DOHH2 (cell line): ENCODE measurements at regions not wholly inside any gene's neighbourhood (a gene's known extent, or its start where the extent isn't known, plus 50 kb on each side); places are given as distances from the start of the nearest gene placed in this dataset.

ENCODE experiments used
- H3F3A ChIP-seq: fragments of 200-600 bp; sonication (generic), shearing (Covaris generic); 2 replicates; pipeline ENCODE4 v1.6.0; 2016; ENCODE audit warnings: antibody characterized with exemption, mild to moderate bottlenecking; ENCODE audit not compliant: control insufficient read depth, insufficient read depth
- H3K27ac ChIP-seq: fragments of 200-600 bp; sonication (generic); 2 replicates; pipeline ENCODE4 v1.5.1; 2014; ENCODE audit warnings: low read depth, mild to moderate bottlenecking, low read length, moderate library complexity
- H3K27me3 ChIP-seq: fragments of 200-600 bp; sonication (generic); 2 replicates; pipeline ENCODE4 v1.6.1; 2014; ENCODE audit warnings: mild to moderate bottlenecking, low read length, mixed read lengths; ENCODE audit not compliant: control insufficient read depth
- H3K36me3 ChIP-seq: fragments of 200-600 bp; sonication (generic); 2 replicates; pipeline ENCODE4 v1.6.1; 2014; ENCODE audit warnings: mild to moderate bottlenecking, low read length, moderate library complexity, mixed read lengths; ENCODE audit not compliant: control insufficient read depth
- H3K4me1 ChIP-seq: fragments of 200-600 bp; sonication (generic); 2 replicates; pipeline ENCODE4 v1.6.1; 2014; ENCODE audit warnings: mild to moderate bottlenecking, low read length, mixed read lengths; ENCODE audit not compliant: control insufficient read depth
- H3K4me2 ChIP-seq: fragments of 200-600 bp; sonication (generic); 2 replicates; pipeline ENCODE4 v1.6.0; 2014; ENCODE audit warnings: mild to moderate bottlenecking, low read length, moderate library complexity
- H3K4me3 ChIP-seq: fragments of 200-600 bp; sonication (generic); 2 replicates; pipeline ENCODE4 v1.5.1; 2014; ENCODE audit warnings: mild to moderate bottlenecking, low read length, mixed read lengths
- H3K79me2 ChIP-seq: fragments of 200-600 bp; sonication (generic); 2 replicates; pipeline ENCODE4 v1.6.1; 2014; ENCODE audit warnings: mild to moderate bottlenecking, low read length, mixed read lengths; ENCODE audit not compliant: control insufficient read depth
- H3K9me2 ChIP-seq: fragments of 200-600 bp; sonication (generic); replicated peaks from 2 replicates; pipeline ENCODE4 v1.6.1; 2014; ENCODE audit warnings: mild to moderate bottlenecking, low read length, mixed read lengths; ENCODE audit not compliant: control insufficient read depth
- H3K9me3 ChIP-seq: fragments of 200-600 bp; sonication (generic); 2 replicates; pipeline ENCODE4 v1.6.1; 2014; ENCODE audit warnings: antibody characterized with exemption, low read length, mixed read lengths; ENCODE audit not compliant: control insufficient read depth, insufficient read depth
- H4K20me1 ChIP-seq: fragments of 200-600 bp; sonication (generic); 2 replicates; pipeline ENCODE4 v1.6.0; 2014; ENCODE audit warnings: low read depth, mild to moderate bottlenecking, antibody characterized with exemption, low read length, moderate library complexity; ENCODE audit not compliant: control insufficient read depth, insufficient read depth
- CTCF ChIP-seq: fragments of 200-600 bp; sonication (generic); IDR thresholded peaks from one replicate; pipeline ENCODE4 v1.5.1; 2014; ENCODE audit warnings: antibody characterized with exemption, mild to moderate bottlenecking, low read depth, low read length; ENCODE audit not compliant: poor library complexity, severe bottlenecking
- EZH2phosphoT487 ChIP-seq: fragments of 200-600 bp; sonication (generic); IDR thresholded peaks from 2 replicates; pipeline ENCODE4 v1.6.1; 2017; ENCODE audit warnings: borderline replicate concordance, mild to moderate bottlenecking, antibody characterized with exemption, low read length, moderate library complexity, mixed read lengths

- H3F3A ChIP-seq: no peaks in the 10 kb centered on the region
- no peaks in the 10 kb centered on the region for H3K9me3 ChIP-seq
- H4K20me1 ChIP-seq: no peaks in the 10 kb centered on the region
- no peak for TF ChIP-seq CTCF
- no peak for TF ChIP-seq EZH2phosphoT487
- no peaks in the 10 kb centered on the region for H3K4me1 ChIP-seq
- no peak overlapping the region for H3K4me3 ChIP-seq
- H3K27ac ChIP-seq: no peak overlapping the region
- H3K9me2 ChIP-seq: no peaks in the 10 kb centered on the region
- no peaks in the 10 kb centered on the region for H3K79me2 ChIP-seq
- H3K27me3 ChIP-seq: no peaks in the 10 kb centered on the region
- H3K4me2 ChIP-seq: no peak overlapping the region
- no peaks in the 10 kb centered on the region for H3K36me3 ChIP-seq
Measured at GRCh38 chr2:104744537-104744936, 109.4 kb upstream of the POU3F3 start.

GRCh38 chr2:104745846-104746245 lies 108.1 kb upstream of the POU3F3 start:
- no peaks in the 10 kb centered on the region for H3K4me1 ChIP-seq
- H3K9me3 ChIP-seq: no peaks in the 10 kb centered on the region
- H3K9me2 ChIP-seq: no peaks in the 10 kb centered on the region
- TF ChIP-seq EZH2phosphoT487: no peak
- TF ChIP-seq CTCF: no peak
- H3K27me3 ChIP-seq: no peaks in the 10 kb centered on the region
- H3F3A ChIP-seq: no peaks in the 10 kb centered on the region
- H3K27ac ChIP-seq: no peak overlapping the region
- H3K79me2 ChIP-seq: no peaks in the 10 kb centered on the region
- no peaks in the 10 kb centered on the region for H3K36me3 ChIP-seq
- no peak overlapping the region for H3K4me3 ChIP-seq
- no peak overlapping the region for H3K4me2 ChIP-seq
- no peaks in the 10 kb centered on the region for H4K20me1 ChIP-seq

GRCh38 chr2:104746299-104746698 lies 107.6 kb upstream of the POU3F3 start:
- no peaks in the 10 kb centered on the region for H3K9me2 ChIP-seq
- no peaks in the 10 kb centered on the region for H3F3A ChIP-seq
- no peaks in the 10 kb centered on the region for H3K4me1 ChIP-seq
- no peaks in the 10 kb centered on the region for H3K36me3 ChIP-seq
- no peak overlapping the region for H3K4me2 ChIP-seq
- no peaks in the 10 kb centered on the region for H4K20me1 ChIP-seq
- H3K27ac ChIP-seq: no peak overlapping the region
- H3K27me3 ChIP-seq: no peaks in the 10 kb centered on the region
- H3K79me2 ChIP-seq: no peaks in the 10 kb centered on the region
- TF ChIP-seq CTCF (no peak), EZH2phosphoT487 (no peak)
- H3K4me3 ChIP-seq: no peak overlapping the region
- H3K9me3 ChIP-seq: no peaks in the 10 kb centered on the region

GRCh38 chr2:104746858-104747257 lies 107.1 kb upstream of the POU3F3 start:
- no peak overlapping the region for H3K4me3 ChIP-seq
- H3K9me2 ChIP-seq: no peaks in the 10 kb centered on the region
- H3K4me1 ChIP-seq: no peaks in the 10 kb centered on the region
- no peaks in the 10 kb centered on the region for H3F3A ChIP-seq
- H4K20me1 ChIP-seq: no peaks in the 10 kb centered on the region
- no peak overlapping the region for H3K27ac ChIP-seq
- TF ChIP-seq EZH2phosphoT487: no peak
- TF ChIP-seq CTCF: no peak
- H3K27me3 ChIP-seq: no peaks in the 10 kb centered on the region
- no peaks in the 10 kb centered on the region for H3K36me3 ChIP-seq
- H3K79me2 ChIP-seq: no peaks in the 10 kb centered on the region
- no peak overlapping the region for H3K4me2 ChIP-seq
- H3K9me3 ChIP-seq: no peaks in the 10 kb centered on the region
